Colon (tissue), 2 donors: ENCODE measurements at regions not wholly inside any gene's neighbourhood (a gene's known extent, or its start where the extent isn't known, plus 50 kb on each side); places are given as distances from the start of the nearest gene placed in this dataset.
"Not testable (repeated sequence)": the region's sequence is repeated elsewhere in the genome, so short reads cannot be mapped to it uniquely, and the experiment has no call there.

Source experiments
- FAIRE-seq: peaks from 2 replicates; lab custom pipeline; 2012; peaks lifted over from hg19 to GRCh38; lab: Jason Lieb, UNC
- donor health status: control.
- donor health status: control.

GRCh38 chr1:14137411-14138134 is 437.6 kb downstream of the PRDM2 start:
- FAIRE-seq: no peak

GRCh38 chr1:14138135-14138506 is 438.1 kb downstream of the PRDM2 start:
- no peak for FAIRE-seq

GRCh38 chr1:14138687-14139086 is 438.7 kb downstream of the PRDM2 start:
- FAIRE-seq: no peak

GRCh38 chr1:14140831-14141401 is 440.9 kb downstream of the PRDM2 start:
- FAIRE-seq: no peak

- FAIRE-seq: no peak
These were observed 441.7 kb downstream of the PRDM2 start for GRCh38 chr1:14141656-14142055.

GRCh38 chr1:14142397-14143100 is 442.6 kb downstream of the PRDM2 start:
- FAIRE-seq: no peak

GRCh38 chr1:14143777-14144176 is 443.8 kb downstream of the PRDM2 start:
- FAIRE-seq: no peak

GRCh38 chr1:14148526-14148925 is 448.5 kb downstream of the PRDM2 start:
- no peak for FAIRE-seq

GRCh38 chr1:14149431-14149830 is 449.1 kb upstream of the KAZN start:
- no peak for FAIRE-seq

- no peak for FAIRE-seq
These were observed 441.9 kb upstream of the KAZN start for GRCh38 chr1:14156543-14156942.

- FAIRE-seq: no peak
These were observed 437.7 kb upstream of the KAZN start for GRCh38 chr1:14160781-14161180.

- no peak for FAIRE-seq
These were observed 435.2 kb upstream of the KAZN start for GRCh38 chr1:14163246-14163645.

- no peak for FAIRE-seq
These were observed 433.1 kb upstream of the KAZN start for GRCh38 chr1:14165371-14165801.

- FAIRE-seq: no peak
These were observed 430.6 kb upstream of the KAZN start for GRCh38 chr1:14167884-14168283.

GRCh38 chr1:14168326-14169063 is 430.0 kb upstream of the KAZN start:
- no peak for FAIRE-seq

GRCh38 chr1:14173598-14173997 is 424.9 kb upstream of the KAZN start:
- no peak for FAIRE-seq

- not testable (repeated sequence) for FAIRE-seq
These were observed 420.6 kb upstream of the KAZN start for GRCh38 chr1:14177866-14178265.

- FAIRE-seq: no peak
These were observed 417.7 kb upstream of the KAZN start for GRCh38 chr1:14180738-14181137.

- no peak for FAIRE-seq
These were observed 417.2 kb upstream of the KAZN start for GRCh38 chr1:14181191-14181795.

GRCh38 chr1:14182856-14183255 is 415.6 kb upstream of the KAZN start:
- no peak for FAIRE-seq

- FAIRE-seq: no peak
These were observed 415.2 kb upstream of the KAZN start for GRCh38 chr1:14183329-14183728.

- no peak for FAIRE-seq
These were observed 414.0 kb upstream of the KAZN start for GRCh38 chr1:14184454-14184853.
